Colon (tissue), 2 donors: ENCODE measurements at regions not wholly inside any gene's neighbourhood (a gene's known extent, or its start where the extent isn't known, plus 50 kb on each side); places are given as distances from the start of the nearest gene placed in this dataset.
"Not testable (repeated sequence)": the region's sequence is repeated elsewhere in the genome, so short reads cannot be mapped to it uniquely, and the experiment has no call there.

Experiments
- FAIRE-seq: peaks from 2 replicates; lab custom pipeline; 2012; peaks lifted over from hg19 to GRCh38; lab: Jason Lieb, UNC
- donor health status: control.
- donor health status: control.

GRCh38 chr4:159855731-159856130, 752.9 kb downstream of the RAPGEF2 start:
- no peak for FAIRE-seq

GRCh38 chr4:159856451-159856850, 753.6 kb downstream of the RAPGEF2 start:
- no peak for FAIRE-seq

- FAIRE-seq, result no peak
Observed at GRCh38 chr4:159859656-159860148, 756.8 kb downstream of the RAPGEF2 start.

DNA sequence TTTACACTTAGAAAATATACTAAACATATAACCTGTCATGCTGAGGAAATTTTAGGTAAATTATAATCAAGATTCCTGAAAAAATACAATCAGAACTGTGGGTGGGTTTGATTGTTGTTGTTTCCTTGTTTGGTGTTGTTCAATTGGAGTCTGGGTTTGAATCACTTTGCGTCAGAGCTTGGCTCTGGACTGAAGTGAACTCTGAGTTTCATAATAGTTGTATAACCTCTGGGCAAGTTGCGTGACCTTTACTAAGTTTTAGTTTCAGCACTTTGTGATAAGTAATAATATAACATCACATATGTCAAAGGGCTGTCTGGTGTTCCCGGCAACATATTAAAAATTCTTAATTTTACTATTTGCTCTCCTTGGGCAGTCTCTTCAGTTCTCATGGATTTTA, 758.1 kb downstream of the RAPGEF2 start:
- FAIRE-seq, result no peak

GRCh38 chr4:159864337-159864736, 761.5 kb downstream of the RAPGEF2 start:
- FAIRE-seq, result no peak

GRCh38 chr4:159867673-159868072, 764.8 kb downstream of the RAPGEF2 start:
- FAIRE-seq, result no peak

DNA sequence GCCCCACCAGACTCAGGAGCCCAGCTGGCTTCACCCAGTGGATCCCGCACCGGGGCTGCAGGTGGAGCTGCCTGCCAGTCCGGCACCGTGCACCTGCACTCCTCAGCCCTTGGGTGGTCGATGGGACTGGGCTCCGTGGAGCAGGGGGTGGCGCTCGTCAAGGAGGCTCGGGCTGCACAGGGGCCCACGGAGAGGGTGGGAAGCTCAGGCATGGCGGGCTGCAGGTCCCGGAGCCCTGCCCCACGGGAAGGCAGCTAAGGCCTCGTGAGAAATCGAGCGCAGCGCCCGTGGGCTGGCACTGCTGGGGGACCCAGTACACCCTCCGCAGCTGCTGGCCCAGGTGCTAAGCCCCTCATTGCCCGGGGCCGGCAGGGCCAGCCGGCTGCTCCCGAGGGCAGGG, 766.1 kb downstream of the RAPGEF2 start:
- FAIRE-seq, result not testable (repeated sequence)

DNA sequence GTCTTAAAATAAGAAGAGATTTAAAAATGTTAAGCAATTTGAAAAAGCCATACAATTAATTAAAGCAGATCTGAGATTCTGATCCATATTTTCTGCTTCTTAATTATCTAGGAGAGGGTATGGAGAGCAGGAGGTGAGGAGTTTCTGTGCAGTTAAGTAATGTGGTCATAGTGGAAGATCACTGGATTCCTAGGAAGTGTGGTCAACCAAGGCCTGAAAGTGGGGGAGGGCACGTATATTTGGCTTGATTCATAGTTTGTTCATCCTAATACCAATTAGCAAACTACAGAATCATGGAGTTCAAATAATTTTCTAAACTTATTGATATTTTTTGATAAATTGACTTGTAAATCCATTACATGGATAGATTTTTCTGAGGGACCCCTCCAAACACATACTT, 768.3 kb downstream of the RAPGEF2 start:
- FAIRE-seq, result no peak

DNA sequence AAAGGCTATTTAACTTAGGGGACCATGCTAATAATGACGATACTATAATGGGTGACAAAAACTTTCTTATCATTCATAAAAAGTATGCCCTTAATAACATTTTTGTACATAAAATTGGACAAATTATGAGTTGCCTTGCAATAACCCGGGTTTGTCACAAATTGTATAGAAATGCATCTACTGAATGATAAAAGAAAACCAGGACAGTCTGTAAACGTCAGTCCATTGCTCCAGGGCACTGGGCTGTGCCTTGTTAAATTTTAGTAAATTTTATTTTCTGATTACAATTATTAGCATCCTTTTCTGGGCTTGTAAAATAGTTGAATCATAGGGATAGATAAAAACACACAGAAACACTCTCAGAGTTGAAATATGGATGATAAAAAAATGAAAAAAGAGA, 778.3 kb downstream of the RAPGEF2 start:
- no peak for FAIRE-seq

GRCh38 chr4:159884989-159885388, 782.1 kb downstream of the RAPGEF2 start:
- FAIRE-seq, result no peak

GRCh38 chr4:159899596-159899995, 796.7 kb downstream of the RAPGEF2 start:
- FAIRE-seq, result no peak

DNA sequence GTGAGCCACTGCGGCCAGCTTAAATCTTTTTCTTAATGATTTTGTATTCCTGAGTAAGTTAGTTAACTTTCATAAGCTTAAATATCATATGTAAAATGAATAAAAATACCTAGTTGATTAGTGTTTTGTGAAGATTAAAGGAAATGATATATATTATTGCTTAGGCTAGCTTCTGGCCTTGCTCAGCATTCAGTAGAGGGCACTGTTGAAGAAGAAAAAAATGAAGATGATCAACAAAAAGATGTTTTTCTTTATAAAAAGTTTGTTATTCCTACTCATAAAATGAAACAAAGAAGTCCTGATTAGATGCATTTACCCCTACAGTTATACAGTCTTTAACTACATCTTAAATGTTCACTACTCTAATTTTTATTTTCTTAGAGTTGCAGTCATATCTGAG, 797.7 kb downstream of the RAPGEF2 start:
- no peak for FAIRE-seq

- FAIRE-seq, result no peak
Observed at GRCh38 chr4:159902648-159903047, 799.8 kb downstream of the RAPGEF2 start.

DNA sequence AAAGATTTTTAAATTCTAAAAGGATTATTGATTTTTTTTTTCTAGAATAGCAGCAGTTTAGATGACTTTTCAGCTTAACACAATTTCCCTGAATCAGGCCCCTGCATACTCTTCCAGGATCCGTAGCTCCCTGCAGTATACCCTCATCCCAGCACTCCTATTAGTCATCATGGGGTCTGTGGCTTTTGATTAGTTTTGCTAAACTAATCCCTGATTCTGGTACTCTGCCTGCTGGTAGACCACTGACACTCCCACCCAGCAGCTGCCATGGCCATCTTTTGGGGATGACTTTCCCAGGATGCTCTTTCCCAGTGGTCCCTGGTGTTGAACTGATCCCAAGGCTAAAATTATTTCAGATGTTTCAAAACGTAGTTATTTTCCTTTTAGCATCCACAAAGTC, 802.0 kb downstream of the RAPGEF2 start:
- no peak for FAIRE-seq

- no peak for FAIRE-seq
Observed at GRCh38 chr4:159906051-159906450, 803.2 kb downstream of the RAPGEF2 start.

GRCh38 chr4:159906517-159906916, 803.6 kb downstream of the RAPGEF2 start:
- FAIRE-seq, result no peak

GRCh38 chr4:159910721-159911120, 807.8 kb downstream of the RAPGEF2 start:
- no peak for FAIRE-seq

DNA sequence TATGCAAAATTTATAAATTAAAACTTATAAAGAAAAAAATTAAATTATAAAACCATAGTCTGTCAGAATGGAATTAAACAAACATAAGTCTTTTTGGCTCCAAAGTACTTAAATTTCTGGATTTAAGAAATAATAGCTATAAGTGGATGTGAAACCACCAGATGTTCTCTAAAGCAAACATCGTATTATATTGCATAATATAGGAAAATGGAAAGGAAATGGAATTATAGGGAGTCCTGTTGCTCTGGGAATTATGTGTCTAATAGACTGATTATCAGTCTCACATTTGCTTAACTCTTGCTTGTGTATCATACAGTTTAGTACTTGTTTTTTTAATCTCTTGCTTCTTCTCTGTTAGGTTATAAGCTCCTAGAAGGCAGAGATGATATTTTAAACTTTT, 819.2 kb downstream of the RAPGEF2 start:
- FAIRE-seq, result no peak

DNA sequence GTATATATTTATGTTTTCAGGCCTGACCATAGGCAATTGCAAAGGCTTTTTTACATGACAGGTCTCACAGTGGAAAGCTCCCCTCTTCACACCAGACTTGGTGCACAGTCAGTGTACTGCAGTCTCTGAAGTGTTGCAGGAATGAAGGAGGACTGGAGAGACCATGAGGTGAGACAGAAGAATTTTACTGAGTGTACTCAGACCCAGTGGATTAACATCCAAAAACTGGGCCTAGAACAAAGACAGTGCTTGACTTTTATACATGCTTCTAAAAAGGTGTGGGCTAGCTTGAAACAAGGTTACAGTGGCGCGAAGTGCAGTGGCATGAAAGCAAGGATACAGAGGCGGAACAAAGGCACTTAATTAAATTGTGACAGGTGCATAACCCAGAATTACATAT, 822.9 kb downstream of the RAPGEF2 start:
- no peak for FAIRE-seq

- FAIRE-seq, result no peak
Observed at GRCh38 chr4:159926871-159927270, 824.0 kb downstream of the RAPGEF2 start.

DNA sequence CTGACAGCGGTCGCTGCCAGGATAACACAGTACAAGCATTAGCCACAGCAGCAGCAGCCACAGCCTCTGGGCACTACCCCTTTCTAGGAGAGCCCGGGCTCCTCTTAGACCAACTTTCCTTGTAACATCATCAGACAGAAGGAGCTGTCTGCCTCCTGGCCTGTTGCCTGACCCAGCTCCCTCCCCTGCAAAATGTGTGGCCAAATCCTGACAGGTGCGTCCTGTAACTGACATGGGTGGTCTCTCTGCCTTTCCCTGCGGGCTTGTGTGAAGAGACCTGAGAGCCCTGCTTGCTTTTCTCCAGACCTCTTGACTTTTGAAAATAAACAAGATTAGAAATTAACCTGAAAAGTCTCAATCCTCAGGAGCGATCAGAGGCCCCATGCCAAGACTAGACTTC, 824.9 kb downstream of the RAPGEF2 start:
- FAIRE-seq, result no peak

DNA sequence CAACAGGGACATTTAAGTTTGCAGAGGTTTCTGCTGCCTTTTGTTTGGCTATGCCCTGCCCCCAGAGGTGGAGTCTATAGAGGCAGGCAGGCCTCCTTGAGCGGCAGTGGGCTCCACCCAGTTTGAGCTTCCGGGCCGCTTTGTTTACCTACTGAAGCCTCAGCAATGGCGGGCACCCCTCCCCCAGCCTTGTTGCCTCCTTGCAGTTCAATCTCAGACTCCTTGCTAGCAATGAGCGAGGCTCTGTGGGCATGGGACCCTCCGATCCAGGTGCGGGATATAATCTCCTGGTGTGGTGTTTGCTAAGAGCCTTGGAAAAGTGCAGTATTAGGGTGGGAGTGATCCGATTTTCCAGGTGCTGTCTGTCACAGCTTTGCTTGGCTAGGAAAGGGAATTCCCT, 831.7 kb downstream of the RAPGEF2 start:
- FAIRE-seq, result not testable (repeated sequence)

DNA sequence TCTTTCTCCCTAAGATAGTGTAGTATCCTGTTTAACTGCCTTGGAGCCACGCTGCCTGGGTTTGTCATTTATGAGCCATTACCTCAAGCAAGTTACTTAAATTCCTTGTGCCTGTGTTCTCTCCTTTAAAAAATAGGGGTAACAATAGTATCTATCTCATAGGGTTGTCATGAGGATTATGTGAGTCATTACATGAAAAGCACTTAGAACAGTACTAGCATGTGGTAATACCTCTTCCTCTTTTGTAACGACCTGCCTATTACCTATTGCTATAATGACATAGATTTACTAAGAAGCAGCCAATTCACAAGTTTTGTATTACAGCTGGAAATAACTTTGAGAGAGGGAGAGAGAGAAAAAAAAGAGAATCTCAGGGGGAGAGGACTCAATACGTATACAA, 834.7 kb downstream of the RAPGEF2 start:
- no peak for FAIRE-seq

DNA sequence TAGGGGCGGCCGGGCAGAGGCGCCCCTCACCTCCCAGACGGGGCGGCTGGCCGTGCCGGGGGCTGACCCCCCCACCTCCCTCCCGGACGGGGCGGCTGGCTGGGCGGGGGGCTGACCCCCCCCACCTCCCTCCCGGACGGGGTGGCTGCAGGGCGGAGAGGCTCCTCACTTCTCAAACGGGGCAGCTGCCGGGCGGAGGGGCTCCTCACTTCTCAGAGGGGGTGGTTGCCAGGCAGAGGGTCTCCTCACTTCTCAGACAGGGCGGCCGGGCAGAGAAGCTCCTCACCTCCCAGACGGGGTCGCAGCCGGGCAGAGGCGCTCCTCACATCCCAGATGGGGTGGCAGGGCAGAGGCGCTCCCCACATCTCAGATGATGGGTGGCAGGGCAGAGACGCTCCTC, 836.8 kb downstream of the RAPGEF2 start:
- not testable (repeated sequence) for FAIRE-seq

DNA sequence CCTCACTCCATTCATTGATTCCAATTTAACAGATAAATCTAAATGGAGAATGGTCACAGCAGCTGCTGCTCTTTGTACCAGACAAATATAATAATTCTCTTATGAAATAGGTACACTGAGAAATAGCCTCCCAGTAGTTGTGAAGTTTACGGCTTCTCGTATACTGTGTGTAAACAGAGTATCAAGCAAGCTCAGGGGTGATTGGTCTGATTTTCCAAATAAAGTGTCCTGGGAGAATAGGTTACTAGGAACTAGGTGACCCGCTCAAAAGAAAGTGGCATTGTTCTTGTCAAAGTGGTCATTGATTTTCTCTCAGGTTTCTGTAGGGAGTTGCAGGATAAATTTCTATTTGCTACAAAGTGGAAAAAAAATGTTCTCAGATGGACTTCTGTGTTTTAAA, 838.2 kb downstream of the RAPGEF2 start:
- no peak for FAIRE-seq
